Liver (tissue), 3 donors: ENCODE measurements at regions not wholly inside any gene's neighbourhood (a gene's known extent, or its start where the extent isn't known, plus 50 kb on each side); places are given as distances from the start of the nearest gene placed in this dataset.

ENCODE experiments used
- RXRA ChIP-seq, 2 donors: IDR thresholded peaks; 2 replicates each; pipeline ENCODE4 v1.6.1; 2017 to 2018; ENCODE audit warnings: antibody characterized with exemption in 2 of 2, mild to moderate bottlenecking in 1 of 2
- SP1 ChIP-seq: IDR thresholded peaks from 2 replicates; pipeline ENCODE4 v1.6.1; 2018; ENCODE audit warnings: antibody characterized with exemption, mild to moderate bottlenecking
- TF ChIP-seq, protein P1 (sequence below): fragments of 150-350 bp; IDR thresholded peaks from 2 replicates; pipeline ENCODE4 v1.5.1; 2017; ENCODE audit warnings: improper control_type of control experiment, low read depth, low read length; ENCODE audit not compliant: missing input control
- TF ChIP-seq, protein P2 (sequence below): IDR thresholded peaks from 2 replicates; pipeline ENCODE4 v1.6.1; 2016; ENCODE audit warnings: antibody characterized with exemption
- TF ChIP-seq, protein P3 (sequence below): IDR thresholded peaks from 2 replicates; pipeline ENCODE4 v1.6.1; 2016; ENCODE audit warnings: antibody characterized with exemption
- TF ChIP-seq, protein P4 (sequence below): IDR thresholded peaks from 2 replicates; pipeline ENCODE4 v1.6.1; 2016; ENCODE audit warnings: antibody characterized with exemption
- donor health status: healthy.
- donor health status: healthy.

DNA sequence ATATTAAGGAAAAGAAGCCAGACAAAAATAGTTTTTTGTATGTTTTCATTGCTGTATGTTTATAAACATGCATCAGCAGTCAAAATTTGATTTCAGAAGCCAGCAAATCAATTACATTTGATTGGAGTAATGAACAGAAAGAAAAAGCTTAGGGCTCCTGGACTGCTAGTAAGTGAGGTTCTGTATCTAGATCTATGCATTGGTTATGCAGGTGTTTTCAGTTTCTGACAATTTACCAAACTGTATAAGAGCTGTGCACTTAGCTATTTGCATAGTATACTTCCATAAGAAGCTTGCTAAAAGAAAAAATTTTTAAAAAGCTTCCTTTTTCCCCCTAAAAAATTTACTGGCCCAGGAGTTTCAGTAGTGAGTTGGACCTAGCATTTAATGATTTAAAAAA is 881.6 kb downstream of the PCDH7 start:
- TF ChIP-seq SP1 (no peak), RXRA (IDR thresholded peaks at IDR 0.05) (no peak)
- TF ChIP-seq, protein P1, sequence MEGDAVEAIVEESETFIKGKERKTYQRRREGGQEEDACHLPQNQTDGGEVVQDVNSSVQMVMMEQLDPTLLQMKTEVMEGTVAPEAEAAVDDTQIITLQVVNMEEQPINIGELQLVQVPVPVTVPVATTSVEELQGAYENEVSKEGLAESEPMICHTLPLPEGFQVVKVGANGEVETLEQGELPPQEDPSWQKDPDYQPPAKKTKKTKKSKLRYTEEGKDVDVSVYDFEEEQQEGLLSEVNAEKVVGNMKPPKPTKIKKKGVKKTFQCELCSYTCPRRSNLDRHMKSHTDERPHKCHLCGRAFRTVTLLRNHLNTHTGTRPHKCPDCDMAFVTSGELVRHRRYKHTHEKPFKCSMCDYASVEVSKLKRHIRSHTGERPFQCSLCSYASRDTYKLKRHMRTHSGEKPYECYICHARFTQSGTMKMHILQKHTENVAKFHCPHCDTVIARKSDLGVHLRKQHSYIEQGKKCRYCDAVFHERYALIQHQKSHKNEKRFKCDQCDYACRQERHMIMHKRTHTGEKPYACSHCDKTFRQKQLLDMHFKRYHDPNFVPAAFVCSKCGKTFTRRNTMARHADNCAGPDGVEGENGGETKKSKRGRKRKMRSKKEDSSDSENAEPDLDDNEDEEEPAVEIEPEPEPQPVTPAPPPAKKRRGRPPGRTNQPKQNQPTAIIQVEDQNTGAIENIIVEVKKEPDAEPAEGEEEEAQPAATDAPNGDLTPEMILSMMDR = no peak
- TF ChIP-seq, protein P2, sequence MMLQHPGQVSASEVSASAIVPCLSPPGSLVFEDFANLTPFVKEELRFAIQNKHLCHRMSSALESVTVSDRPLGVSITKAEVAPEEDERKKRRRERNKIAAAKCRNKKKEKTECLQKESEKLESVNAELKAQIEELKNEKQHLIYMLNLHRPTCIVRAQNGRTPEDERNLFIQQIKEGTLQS = no peak
- TF ChIP-seq, protein P3, sequence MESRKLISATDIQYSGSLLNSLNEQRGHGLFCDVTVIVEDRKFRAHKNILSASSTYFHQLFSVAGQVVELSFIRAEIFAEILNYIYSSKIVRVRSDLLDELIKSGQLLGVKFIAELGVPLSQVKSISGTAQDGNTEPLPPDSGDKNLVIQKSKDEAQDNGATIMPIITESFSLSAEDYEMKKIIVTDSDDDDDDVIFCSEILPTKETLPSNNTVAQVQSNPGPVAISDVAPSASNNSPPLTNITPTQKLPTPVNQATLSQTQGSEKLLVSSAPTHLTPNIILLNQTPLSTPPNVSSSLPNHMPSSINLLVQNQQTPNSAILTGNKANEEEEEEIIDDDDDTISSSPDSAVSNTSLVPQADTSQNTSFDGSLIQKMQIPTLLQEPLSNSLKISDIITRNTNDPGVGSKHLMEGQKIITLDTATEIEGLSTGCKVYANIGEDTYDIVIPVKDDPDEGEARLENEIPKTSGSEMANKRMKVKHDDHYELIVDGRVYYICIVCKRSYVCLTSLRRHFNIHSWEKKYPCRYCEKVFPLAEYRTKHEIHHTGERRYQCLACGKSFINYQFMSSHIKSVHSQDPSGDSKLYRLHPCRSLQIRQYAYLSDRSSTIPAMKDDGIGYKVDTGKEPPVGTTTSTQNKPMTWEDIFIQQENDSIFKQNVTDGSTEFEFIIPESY = no peak
- TF ChIP-seq, protein P4, sequence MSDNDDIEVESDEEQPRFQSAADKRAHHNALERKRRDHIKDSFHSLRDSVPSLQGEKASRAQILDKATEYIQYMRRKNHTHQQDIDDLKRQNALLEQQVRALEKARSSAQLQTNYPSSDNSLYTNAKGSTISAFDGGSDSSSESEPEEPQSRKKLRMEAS = no peak
